Neural progenitor cell (in vitro differentiated cells): ENCODE measurements at regions not wholly inside any gene's neighbourhood (a gene's known extent, or its start where the extent isn't known, plus 50 kb on each side); places are given as distances from the start of the nearest gene placed in this dataset.
"Not testable (repeated sequence)": the region's sequence is repeated elsewhere in the genome, so short reads cannot be mapped to it uniquely, and the experiment has no call there.

Experiments
- DNase-seq: peaks from one replicate; pipeline ENCODE4 v3.0.0-alpha.2; 2016; ENCODE audit warnings: low spot score
- H2AFZ ChIP-seq: fragments of 200-600 bp; sonication (generic); replicated peaks from 2 replicates; pipeline ENCODE4 v1.6.1; 2016; ENCODE audit warnings: antibody characterized with exemption
- H3F3A ChIP-seq: fragments of 200-600 bp; sonication (generic); 2 replicates; pipeline ENCODE4 v1.6.1; 2016; ENCODE audit warnings: antibody characterized with exemption, low read depth
- H3K27ac ChIP-seq: fragments of 200-600 bp; sonication (generic); 2 replicates; pipeline ENCODE4 v1.5.1; 2016; ENCODE audit warnings: mild to moderate bottlenecking
- H3K27me3 ChIP-seq: fragments of 200-600 bp; sonication (generic); 2 replicates; pipeline ENCODE4 v1.6.1; 2016; ENCODE audit warnings: mild to moderate bottlenecking, moderate library complexity
- H3K36me3 ChIP-seq: fragments of 200-600 bp; sonication (generic); 2 replicates; pipeline ENCODE4 v1.5.1; 2016
- H3K4me1 ChIP-seq: fragments of 200-600 bp; sonication (generic); 2 replicates; pipeline ENCODE4 v1.6.1; 2016; ENCODE audit warnings: mixed run types
- H3K4me2 ChIP-seq: fragments of 200-600 bp; sonication (generic); 2 replicates; pipeline ENCODE4 v1.6.1; 2016
- H3K4me3 ChIP-seq: fragments of 200-600 bp; sonication (generic); 2 replicates; pipeline ENCODE4 v1.5.1; 2016
- H3K79me2 ChIP-seq: fragments of 200-600 bp; sonication (generic); 2 replicates; pipeline ENCODE4 v1.6.1; 2016; ENCODE audit warnings: low read depth
- H3K9ac ChIP-seq: fragments of 200-600 bp; sonication (generic); 2 replicates; pipeline ENCODE4 v1.6.1; 2016
- H3K9me3 ChIP-seq: fragments of 200-600 bp; sonication (generic); 2 replicates; pipeline ENCODE4 v1.5.1; 2016; ENCODE audit warnings: low read depth
- H4K20me1 ChIP-seq: fragments of 200-600 bp; sonication (generic); 2 replicates; pipeline ENCODE4 v1.6.1; 2016; ENCODE audit warnings: low read depth
- H3K27ac Mint-ChIP-seq: 3 replicates; pipeline ENCODE4 v1.8.0; 2021; ENCODE audit warnings: mixed read lengths
- H3K27me3 Mint-ChIP-seq: 2 replicates; pipeline ENCODE4 v1.8.0; 2022; ENCODE audit warnings: low read depth, mild to moderate bottlenecking, inconsistent platforms, moderate library complexity, mixed read lengths; ENCODE audit not compliant: insufficient read depth
- H3K36me3 Mint-ChIP-seq: 3 replicates; pipeline ENCODE4 v1.8.0; 2021; ENCODE audit warnings: mixed read lengths
- H3K4me1 Mint-ChIP-seq: 3 replicates; pipeline ENCODE4 v1.8.0; 2021; ENCODE audit warnings: mixed read lengths
- H3K4me3 Mint-ChIP-seq: 3 replicates; pipeline ENCODE4 v1.8.0; 2021; ENCODE audit warnings: mild to moderate bottlenecking, moderate library complexity, mixed read lengths
- H3K9me3 Mint-ChIP-seq: 3 replicates; pipeline ENCODE4 v1.8.0; 2020; ENCODE audit warnings: mixed read lengths
- EZH2 ChIP-seq: fragments of 200-600 bp; sonication (generic); IDR thresholded peaks from 2 replicates; pipeline ENCODE4 v1.6.1; 2017; ENCODE audit warnings: antibody characterized with exemption, mild to moderate bottlenecking, moderate library complexity
- EZH2phosphoT487 ChIP-seq: fragments of 200-600 bp; sonication (generic); IDR thresholded peaks from 2 replicates; pipeline ENCODE4 v1.6.1; 2017; ENCODE audit warnings: antibody characterized with exemption
- TF ChIP-seq, protein P1 (sequence below): fragments of 200-600 bp; sonication (generic); IDR thresholded peaks from 2 replicates; pipeline ENCODE4 v1.5.1; 2017; ENCODE audit warnings: antibody characterized with exemption, mild to moderate bottlenecking

DNA sequence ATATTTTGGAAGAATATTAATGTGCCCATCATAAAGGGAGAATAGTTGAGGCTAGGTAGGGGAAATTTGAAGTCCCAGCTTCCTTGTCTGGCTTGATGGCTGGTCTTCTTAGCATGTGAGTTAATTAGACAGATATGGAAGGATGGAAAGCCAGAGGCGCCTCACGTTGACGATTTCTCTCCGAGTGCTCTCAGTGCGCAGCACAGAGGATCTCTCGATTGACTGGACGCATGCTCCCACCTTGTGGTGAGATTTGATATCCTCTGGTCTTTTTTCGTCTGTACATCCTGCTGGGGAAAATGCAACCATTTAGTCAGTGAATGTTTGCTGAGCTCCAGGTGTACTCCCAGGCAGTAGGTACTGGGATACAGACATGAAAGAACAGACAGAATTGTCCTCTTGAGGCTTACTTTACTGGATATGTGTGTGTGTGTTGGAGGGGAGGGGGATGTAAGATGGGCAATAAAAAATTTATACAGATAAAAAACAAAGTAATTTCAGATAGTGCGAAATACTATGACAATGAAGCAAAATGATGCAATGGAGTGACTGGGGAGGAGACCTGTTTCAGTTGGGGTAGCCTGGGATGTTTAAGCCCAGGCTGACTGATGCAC is 66.9 kb upstream of the ZNG1B start:
- H3K9me3 Mint-ChIP-seq: peaks cover 3% of the 10 kb centered on the region
- DNase-seq: peak; percentile 85
- no peaks in the 10 kb centered on the region for H4K20me1 ChIP-seq
- H3K9ac ChIP-seq: no peak overlapping the region
- H3K4me2 ChIP-seq: no peak overlapping the region
- peak overlapping the region; percentile 64 for H3K27ac Mint-ChIP-seq
- no peak for TF ChIP-seq EZH2
- TF ChIP-seq EZH2phosphoT487: no peak
- TF ChIP-seq, protein P1, sequence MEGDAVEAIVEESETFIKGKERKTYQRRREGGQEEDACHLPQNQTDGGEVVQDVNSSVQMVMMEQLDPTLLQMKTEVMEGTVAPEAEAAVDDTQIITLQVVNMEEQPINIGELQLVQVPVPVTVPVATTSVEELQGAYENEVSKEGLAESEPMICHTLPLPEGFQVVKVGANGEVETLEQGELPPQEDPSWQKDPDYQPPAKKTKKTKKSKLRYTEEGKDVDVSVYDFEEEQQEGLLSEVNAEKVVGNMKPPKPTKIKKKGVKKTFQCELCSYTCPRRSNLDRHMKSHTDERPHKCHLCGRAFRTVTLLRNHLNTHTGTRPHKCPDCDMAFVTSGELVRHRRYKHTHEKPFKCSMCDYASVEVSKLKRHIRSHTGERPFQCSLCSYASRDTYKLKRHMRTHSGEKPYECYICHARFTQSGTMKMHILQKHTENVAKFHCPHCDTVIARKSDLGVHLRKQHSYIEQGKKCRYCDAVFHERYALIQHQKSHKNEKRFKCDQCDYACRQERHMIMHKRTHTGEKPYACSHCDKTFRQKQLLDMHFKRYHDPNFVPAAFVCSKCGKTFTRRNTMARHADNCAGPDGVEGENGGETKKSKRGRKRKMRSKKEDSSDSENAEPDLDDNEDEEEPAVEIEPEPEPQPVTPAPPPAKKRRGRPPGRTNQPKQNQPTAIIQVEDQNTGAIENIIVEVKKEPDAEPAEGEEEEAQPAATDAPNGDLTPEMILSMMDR: peak; percentile 79
- no peaks in the 10 kb centered on the region for H3K36me3 ChIP-seq
- H3K9me3 ChIP-seq: no peaks in the 10 kb centered on the region
- no peaks in the 10 kb centered on the region for H3F3A ChIP-seq
- H2AFZ ChIP-seq: no peak overlapping the region
- H3K27me3 Mint-ChIP-seq: peaks cover 2% of the 10 kb centered on the region
- H3K27ac ChIP-seq: no peak overlapping the region
- no peak overlapping the region for H3K4me3 ChIP-seq
- H3K36me3 Mint-ChIP-seq: peaks cover 11% of the 10 kb centered on the region
- H3K4me1 Mint-ChIP-seq: peaks cover 11% of the 10 kb centered on the region
- H3K4me1 ChIP-seq: no peaks in the 10 kb centered on the region
- no peaks in the 10 kb centered on the region for H3K79me2 ChIP-seq
- no peaks in the 10 kb centered on the region for H3K27me3 ChIP-seq
- no peak overlapping the region for H3K4me3 Mint-ChIP-seq

DNA sequence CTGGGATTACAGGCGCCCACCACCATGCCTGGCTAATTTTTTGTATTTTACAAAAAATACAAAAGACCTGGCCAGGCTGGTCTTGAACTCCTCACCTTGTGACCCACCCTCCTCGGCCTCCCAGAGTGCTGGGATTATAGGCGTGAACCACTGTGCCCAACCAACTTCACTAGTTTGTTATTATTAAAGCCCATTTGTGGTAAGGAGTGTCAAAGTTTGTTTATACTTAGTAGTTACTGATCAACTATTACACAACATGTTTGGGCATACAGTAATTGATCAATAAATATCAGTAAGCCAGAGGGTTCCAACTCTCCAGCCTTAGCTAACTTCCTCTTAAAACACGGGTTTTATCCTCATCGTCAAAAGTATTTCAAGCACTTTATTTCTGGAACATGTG is 67.5 kb upstream of the ZNG1B start:
- H3K4me3 Mint-ChIP-seq: no peak overlapping the region
- TF ChIP-seq EZH2 (no peak), EZH2phosphoT487 (no peak)
- TF ChIP-seq, protein P1: no peak
- H2AFZ ChIP-seq: no peak overlapping the region
- no peak for DNase-seq
- no peak overlapping the region for H3K27ac Mint-ChIP-seq
- H3K27me3 ChIP-seq: no peaks in the 10 kb centered on the region
- H3K4me3 ChIP-seq: no peak overlapping the region
- no peak overlapping the region for H3K4me2 ChIP-seq
- H3K9me3 ChIP-seq: no peaks in the 10 kb centered on the region
- no peaks in the 10 kb centered on the region for H3F3A ChIP-seq
- peaks cover 11% of the 10 kb centered on the region for H3K4me1 Mint-ChIP-seq
- H4K20me1 ChIP-seq: no peaks in the 10 kb centered on the region
- peaks cover 2% of the 10 kb centered on the region for H3K27me3 Mint-ChIP-seq
- H3K9me3 Mint-ChIP-seq: peaks cover 3% of the 10 kb centered on the region
- H3K36me3 Mint-ChIP-seq: peaks cover 11% of the 10 kb centered on the region
- no peak overlapping the region for H3K27ac ChIP-seq
- no peaks in the 10 kb centered on the region for H3K4me1 ChIP-seq
- H3K79me2 ChIP-seq: no peaks in the 10 kb centered on the region
- H3K9ac ChIP-seq: no peak overlapping the region
- H3K36me3 ChIP-seq: no peaks in the 10 kb centered on the region

DNA sequence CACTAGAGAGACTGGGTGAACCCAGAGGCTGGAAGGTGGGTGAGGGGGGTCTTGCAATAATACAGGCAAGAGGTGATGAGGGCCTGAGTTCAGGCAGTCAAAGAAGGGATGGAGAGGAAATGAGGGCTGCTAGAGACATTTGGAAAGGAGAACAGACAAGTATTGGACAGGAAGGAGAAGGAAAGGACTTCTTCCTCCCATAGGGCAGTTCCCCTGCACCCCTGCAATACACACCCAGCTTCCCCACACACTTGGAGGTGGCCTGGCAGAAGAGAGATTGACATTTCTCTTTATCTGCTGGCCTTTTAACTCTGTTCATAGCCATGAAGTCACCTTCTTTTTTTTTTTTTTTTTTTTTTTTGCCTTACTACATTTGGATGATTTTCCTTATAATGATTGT is 68.9 kb upstream of the ZNG1B start:
- not testable (repeated sequence) for H3K9me3 Mint-ChIP-seq, H4K20me1 ChIP-seq, H3F3A ChIP-seq, H2AFZ ChIP-seq, H3K4me1 ChIP-seq, H3K9ac ChIP-seq, DNase-seq, H3K79me2 ChIP-seq, H3K27ac ChIP-seq, H3K36me3 ChIP-seq, H3K9me3 ChIP-seq, H3K4me3 Mint-ChIP-seq, H3K27me3 ChIP-seq, H3K4me2 ChIP-seq, H3K27me3 Mint-ChIP-seq, H3K4me3 ChIP-seq
- peak overlapping the region; percentile 36 for H3K27ac Mint-ChIP-seq
- H3K4me1 Mint-ChIP-seq: peaks cover 11% of the 10 kb centered on the region
- peaks cover 11% of the 10 kb centered on the region for H3K36me3 Mint-ChIP-seq

DNA sequence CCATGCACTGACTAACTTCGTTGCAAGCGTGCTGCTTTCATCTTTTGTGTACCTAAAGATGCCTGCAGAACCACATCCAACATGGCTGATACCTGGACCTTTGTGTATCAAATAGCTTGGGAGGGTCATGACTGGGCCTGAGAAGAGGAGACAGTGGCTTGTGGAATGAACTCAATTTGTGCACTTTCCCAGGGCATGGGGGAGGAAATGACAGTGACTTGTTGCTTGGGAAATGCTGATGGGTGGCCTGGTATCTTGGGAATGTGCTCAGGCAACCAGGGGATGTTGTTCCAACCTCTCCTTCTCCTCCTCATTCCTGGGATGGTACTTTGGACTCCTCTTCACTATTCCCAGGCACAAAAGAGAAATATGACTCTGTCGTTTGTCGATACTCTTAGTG is 70.7 kb upstream of the ZNG1B start:
- H3K27me3 Mint-ChIP-seq, H3F3A ChIP-seq, H3K4me3 ChIP-seq, H3K27me3 ChIP-seq, H4K20me1 ChIP-seq, DNase-seq, H2AFZ ChIP-seq, H3K27ac ChIP-seq, H3K27ac Mint-ChIP-seq, H3K4me3 Mint-ChIP-seq, H3K9me3 Mint-ChIP-seq, H3K36me3 ChIP-seq, H3K9ac ChIP-seq, H3K4me2 ChIP-seq, H3K4me1 ChIP-seq, H3K9me3 ChIP-seq, H3K79me2 ChIP-seq: not testable (repeated sequence)
- Mint-ChIP-seq H3K4me1 (peaks cover 11% of the 10 kb centered on the region), H3K36me3 (peaks cover 11% of the 10 kb centered on the region)

DNA sequence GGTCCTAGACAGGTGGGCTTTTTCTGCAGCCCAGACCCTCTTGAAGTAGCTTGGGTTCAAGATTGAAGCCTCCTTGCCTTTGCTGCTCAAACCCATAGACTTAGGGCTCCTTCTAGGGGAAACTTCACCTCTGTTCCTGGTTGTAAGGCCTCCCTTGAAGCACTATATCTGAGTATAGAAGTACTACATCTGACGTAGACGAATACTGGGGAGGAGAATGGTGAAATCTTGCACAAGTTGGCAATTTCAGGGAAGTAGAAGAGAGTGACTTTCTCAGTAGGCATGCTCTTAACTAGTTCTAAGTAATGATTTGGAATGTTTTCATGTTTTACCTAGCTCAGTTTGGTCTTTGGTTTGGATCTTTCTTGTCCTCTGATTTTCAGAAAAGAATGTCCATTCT is 71.7 kb upstream of the ZNG1B start:
- H3K4me1 Mint-ChIP-seq, H3K9ac ChIP-seq, H3K27ac ChIP-seq, H3K27ac Mint-ChIP-seq, H2AFZ ChIP-seq, H3K4me2 ChIP-seq, H3K79me2 ChIP-seq, H3K4me3 ChIP-seq, H3K4me3 Mint-ChIP-seq, H3K9me3 ChIP-seq, H3K36me3 ChIP-seq, H3K9me3 Mint-ChIP-seq, H4K20me1 ChIP-seq, DNase-seq, H3K27me3 ChIP-seq, H3K27me3 Mint-ChIP-seq, H3K4me1 ChIP-seq, H3F3A ChIP-seq: not testable (repeated sequence)
- peaks cover 11% of the 10 kb centered on the region for H3K36me3 Mint-ChIP-seq

DNA sequence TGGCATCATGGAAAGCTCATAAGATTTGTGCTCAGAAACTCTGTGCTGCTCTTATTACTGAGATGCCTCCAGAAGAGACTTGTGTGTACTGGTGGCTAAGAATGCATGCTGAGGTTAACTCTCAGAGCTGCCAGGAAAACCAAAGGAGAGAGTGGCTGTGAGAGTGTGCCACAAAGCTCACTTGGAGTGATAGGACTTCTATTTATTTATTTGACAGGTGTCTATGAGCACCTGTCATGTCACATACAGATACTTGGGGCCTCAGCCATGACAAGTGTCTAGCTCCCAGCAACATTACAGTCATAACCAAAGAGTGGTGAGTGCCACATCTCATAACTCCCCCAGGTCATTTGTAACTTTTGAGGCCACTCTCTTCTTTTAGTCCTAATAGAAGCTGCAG is 72.2 kb upstream of the ZNG1B start:
- H3K27ac ChIP-seq, H3F3A ChIP-seq, H3K9me3 Mint-ChIP-seq, H3K9ac ChIP-seq, H3K36me3 ChIP-seq, H2AFZ ChIP-seq, H3K4me1 ChIP-seq, H3K4me3 ChIP-seq, H3K4me3 Mint-ChIP-seq, H4K20me1 ChIP-seq, DNase-seq, H3K4me2 ChIP-seq, H3K27me3 Mint-ChIP-seq, H3K79me2 ChIP-seq, H3K9me3 ChIP-seq, H3K27me3 ChIP-seq, H3K27ac Mint-ChIP-seq, H3K4me1 Mint-ChIP-seq: not testable (repeated sequence)
- H3K36me3 Mint-ChIP-seq: peaks cover 11% of the 10 kb centered on the region
